8988T (cell line): ENCODE measurements at regions not wholly inside any gene's neighbourhood (a gene's known extent, or its start where the extent isn't known, plus 50 kb on each side); places are given as distances from the start of the nearest gene placed in this dataset.

Experiments used
- DNase-seq: peaks from one replicate; pipeline ENCODE4 v3.0.0; 2011

DNA sequence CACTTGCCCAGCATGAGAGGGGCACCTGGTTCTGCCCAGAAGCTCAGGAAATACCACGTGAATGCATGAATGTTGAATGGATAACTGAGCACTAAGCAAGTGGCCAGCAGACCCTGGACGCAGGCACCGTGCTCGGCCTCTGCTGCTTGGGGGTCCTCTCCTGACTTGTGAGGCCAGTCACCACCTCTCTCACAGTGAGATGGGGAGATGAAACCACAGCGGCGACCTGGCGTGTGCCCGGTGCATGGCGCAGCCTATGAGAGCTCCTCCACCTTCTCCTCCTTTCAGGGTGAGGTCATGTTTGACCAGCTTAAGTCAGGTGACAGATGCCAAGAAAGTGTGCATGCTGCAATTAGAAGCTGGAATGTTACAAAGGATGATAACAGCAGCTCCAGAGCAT, 75.5 kb downstream of the HMX1 start:
- no peak for DNase-seq

- DNase-seq, result no peak
Observed at GRCh38 chr4:8795140-8795539, 76.5 kb downstream of the HMX1 start.

DNA sequence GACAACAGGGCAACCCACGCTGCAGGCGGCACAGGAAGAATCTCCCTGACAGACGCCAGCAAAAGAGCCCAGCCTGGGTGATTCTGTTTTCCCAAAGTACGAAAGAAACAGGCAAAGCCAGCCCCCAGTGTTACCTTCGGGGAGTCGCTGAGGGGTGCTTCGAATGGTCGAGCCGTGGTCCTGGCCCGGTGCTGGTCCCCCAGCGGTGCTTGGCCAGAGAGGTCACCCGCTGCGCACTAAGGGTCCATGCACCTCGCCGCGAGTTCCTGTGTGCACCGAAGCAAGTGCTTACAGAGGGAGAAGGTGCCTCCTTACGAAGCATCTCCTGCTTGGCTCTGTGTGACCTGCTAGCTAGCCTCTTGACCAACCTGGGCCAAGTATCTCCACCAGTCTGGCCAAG, 77.1 kb downstream of the HMX1 start:
- no peak for DNase-seq

DNA sequence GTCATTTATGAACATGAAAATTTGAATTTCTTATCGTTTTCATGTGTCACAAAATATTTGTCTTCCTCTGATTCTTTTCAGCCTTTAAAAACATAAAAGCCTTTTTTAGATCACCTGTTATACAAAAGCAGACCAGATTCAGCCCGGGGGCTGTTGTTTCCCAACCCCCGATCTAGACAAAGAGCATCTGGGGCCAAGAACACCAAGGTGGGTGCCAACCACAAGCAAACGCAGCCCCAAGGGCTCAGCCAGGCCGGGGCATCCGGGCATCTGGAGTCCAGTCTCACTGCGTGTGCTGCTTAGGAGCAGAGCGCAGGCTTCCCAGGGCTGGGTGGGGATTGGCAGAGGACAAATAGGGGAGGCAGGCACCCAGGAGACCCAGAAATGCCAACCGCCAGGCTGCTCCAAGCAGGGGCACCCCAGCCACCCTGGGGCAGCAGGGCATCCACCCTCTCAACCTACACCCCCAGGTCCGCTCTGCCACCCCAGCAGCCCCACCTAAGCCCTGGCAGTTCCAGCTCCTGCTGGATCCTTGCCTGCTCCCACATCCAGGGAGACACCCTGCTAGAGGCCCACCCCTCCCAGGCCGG, 78.0 kb downstream of the HMX1 start:
- no peak for DNase-seq

DNA sequence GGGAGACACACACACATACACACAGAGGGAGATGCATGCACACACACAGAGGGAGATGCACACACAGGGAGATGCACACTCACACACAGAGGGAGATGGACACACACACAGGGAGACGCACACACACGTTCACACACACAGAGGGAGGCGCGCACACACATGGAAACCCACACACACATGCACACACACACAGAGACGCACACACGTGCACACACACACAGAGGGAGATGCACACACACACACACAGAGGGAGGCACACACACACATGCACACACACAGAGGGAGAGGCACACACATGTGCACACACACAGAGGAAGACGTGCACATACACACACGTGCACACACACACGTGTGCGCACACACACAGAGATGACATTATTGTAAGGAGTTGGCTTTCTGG, 79.1 kb downstream of the HMX1 start:
- no peak for DNase-seq

GRCh38 chr4:8791609-8792008, 80.0 kb downstream of the HMX1 start:
- DNase-seq, result no peak

GRCh38 chr4:8790749-8791148, 80.9 kb downstream of the HMX1 start:
- DNase-seq, result no peak

DNA sequence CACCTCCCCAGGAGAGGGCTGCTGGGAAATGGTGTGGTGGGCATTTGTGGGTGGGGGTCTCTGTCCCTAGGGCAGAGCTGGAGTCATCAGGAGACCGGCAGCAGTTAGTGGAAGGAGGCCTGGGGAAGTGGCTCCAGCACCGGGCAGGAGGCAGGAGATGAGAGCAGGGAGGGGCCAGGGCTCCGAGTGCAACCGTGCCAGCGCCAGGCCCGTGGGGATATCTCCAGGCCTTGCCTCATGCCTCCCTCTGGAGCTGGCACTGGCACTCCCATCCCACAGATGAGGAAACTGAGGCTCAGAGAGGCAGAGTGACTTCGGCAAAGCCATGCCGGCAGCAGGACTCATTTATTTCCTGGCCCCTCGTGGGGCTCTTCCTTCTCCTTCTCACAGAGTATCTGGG, 83.5 kb downstream of the HMX1 start:
- no peak for DNase-seq

DNA sequence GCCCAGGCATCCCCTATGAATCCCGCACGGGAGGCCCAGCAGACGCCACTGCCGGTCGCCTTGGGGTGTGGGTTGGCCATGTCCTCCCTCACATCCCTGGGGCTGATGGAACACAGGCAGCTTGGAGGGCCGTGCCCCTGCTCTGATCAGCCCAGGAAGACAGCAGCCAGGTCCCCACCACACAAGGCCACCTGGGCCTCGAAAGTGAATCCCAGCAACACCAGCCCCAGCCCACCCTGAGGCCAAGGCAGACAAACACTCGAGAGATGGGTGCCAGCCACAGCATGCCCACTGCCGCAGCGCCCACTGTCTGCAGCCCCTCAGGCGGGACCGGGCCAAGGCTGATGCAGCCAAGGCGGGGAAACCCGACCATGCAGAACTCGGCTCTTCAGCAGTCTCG, 85.5 kb downstream of the HMX1 start:
- DNase-seq, result no peak

- DNase-seq, result no peak
Observed at GRCh38 chr4:8785656-8786142, 85.9 kb downstream of the HMX1 start.

DNA sequence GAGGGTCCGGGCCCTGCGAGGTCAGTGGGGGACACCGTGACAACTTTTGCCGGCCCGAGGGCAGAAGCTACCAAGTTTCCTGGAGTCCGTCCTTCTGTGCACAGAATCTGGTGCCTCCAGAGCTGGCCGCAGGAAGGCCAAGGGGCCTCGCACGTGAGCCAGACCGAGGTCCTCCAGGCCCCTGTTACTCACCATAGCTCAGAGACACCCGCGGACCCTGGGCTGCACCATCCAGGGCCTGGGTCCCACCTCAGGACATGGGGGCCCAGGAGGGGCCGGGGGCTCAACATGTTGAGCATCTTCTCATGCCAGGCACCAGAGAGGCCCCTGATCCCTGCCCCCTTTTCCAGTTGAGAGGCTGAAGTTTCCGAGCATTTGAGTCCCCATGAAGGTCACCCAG, 87.9 kb downstream of the HMX1 start:
- no peak for DNase-seq

DNA sequence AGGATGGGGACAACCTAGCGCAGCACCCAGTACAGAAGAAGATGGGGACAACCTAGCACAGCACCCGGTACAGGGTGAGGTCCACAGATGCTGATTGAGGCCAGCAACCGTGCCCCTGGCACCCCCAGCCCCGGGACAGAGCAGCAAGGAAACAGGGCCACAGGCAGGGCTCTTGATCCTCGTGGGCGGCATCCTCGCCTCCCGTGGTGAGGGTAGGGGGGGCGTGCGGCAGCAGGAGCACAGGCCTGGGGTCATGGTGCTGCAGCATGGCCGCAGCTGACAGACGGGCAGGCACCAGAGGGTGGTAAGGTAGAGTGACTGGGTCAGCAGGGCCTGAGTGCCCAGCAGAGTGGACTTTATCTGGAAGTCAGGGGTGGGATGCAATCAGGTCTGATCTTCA, 89.5 kb downstream of the HMX1 start:
- no peak for DNase-seq

DNA sequence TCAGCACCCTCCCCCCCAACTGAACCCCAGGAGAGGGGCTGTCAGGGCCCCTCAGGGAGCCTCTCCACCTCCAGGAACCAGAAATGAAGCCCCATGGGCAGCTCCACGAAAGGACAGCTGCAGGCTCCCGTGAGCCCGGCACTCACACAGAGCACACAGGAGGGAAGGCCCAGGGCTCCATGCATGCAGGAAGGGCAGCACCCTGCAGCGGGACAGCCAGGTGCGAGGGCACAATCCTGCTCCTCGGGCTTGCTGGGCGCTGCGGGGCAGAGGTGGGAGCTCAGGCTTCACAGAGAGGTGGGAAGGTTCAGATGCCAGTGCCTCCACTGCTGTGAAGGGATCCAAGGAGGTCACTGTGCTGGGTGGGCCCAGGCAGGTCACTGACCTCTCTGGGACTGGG, 90.0 kb downstream of the HMX1 start:
- DNase-seq, result no peak

DNA sequence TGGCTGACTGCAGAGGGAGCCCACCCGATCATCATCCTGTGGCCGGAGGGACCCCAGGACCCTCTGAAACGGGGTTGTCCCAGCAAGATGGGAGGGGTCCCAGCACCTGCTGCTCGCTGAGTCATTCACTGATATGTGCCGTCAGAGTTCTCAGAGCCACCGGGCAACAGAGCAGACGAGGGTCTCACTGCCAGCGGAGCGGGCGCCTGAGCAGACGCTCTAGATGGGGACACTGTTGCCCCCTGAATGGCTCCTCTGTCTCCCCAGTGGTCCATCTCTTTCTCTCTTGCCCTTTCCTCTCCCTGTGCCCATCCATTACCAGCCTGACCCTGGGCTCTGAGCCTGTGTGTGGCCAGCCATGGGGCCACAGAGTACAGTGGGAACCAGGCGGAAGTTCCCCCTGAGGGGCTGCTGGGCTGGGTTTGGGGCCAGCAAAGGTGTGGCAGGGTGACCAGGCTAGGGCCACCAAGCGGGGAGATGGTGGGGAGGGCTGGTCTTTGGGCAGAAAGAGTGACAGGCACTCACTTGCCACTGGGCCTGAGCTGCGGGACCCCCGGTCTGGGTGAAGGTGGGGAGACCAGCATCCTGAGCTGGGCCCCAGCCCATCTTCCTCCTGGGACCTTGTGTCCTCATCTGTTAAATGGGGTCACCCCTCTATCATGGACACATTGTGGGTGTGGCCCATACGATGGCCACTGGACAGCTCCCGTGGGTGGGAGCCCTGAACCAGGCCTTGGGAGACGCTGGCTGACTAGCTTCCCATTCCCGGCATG, 90.9 kb downstream of the HMX1 start:
- DNase-seq, result no peak

GRCh38 chr4:8780086-8780485, 91.6 kb downstream of the HMX1 start:
- DNase-seq, result no peak

DNA sequence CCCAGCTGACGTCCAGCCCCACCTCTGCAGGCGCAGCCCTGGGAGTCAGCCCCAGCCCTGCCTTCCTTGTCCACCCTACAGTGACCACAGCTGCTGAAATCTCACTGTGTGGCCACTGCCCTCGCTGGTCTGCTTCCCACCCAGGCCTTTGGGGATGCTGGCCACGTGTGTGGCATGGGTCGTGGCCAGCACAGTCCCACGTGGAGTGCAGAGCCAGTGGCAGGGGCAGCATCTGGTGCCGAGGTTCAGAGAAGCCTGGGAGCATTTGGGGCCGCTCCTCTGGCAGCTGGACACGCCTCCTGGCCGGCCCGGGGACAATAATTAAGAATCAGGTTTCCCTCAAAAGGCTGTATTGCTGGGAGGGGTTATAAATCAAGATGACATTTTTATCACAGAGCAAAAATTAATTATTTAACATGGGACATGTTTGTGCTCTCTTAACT, 92.1 kb downstream of the HMX1 start:
- no peak for DNase-seq

DNA sequence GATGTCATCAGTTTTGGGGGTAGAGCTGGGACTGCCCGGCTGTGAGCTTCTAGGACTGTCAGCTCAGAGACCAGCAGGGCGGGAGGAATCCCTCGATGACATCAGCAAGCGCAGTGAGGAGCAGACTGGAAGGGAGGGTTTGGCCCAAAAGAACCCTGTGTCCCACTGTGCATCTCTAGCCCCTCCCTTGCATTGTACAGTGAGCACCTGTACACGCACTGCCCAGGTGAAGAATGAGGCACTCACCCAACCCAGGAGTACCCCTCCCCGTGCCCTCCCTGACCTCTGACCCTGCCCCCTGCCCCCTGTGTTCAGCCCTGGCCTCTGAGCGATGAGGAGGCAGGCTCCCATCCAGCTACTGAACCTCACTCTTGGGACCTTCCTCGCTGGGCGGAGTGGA, 92.9 kb downstream of the HMX1 start:
- DNase-seq, result no peak

GRCh38 chr4:8778291-8778690, 93.3 kb downstream of the HMX1 start:
- no peak for DNase-seq

DNA sequence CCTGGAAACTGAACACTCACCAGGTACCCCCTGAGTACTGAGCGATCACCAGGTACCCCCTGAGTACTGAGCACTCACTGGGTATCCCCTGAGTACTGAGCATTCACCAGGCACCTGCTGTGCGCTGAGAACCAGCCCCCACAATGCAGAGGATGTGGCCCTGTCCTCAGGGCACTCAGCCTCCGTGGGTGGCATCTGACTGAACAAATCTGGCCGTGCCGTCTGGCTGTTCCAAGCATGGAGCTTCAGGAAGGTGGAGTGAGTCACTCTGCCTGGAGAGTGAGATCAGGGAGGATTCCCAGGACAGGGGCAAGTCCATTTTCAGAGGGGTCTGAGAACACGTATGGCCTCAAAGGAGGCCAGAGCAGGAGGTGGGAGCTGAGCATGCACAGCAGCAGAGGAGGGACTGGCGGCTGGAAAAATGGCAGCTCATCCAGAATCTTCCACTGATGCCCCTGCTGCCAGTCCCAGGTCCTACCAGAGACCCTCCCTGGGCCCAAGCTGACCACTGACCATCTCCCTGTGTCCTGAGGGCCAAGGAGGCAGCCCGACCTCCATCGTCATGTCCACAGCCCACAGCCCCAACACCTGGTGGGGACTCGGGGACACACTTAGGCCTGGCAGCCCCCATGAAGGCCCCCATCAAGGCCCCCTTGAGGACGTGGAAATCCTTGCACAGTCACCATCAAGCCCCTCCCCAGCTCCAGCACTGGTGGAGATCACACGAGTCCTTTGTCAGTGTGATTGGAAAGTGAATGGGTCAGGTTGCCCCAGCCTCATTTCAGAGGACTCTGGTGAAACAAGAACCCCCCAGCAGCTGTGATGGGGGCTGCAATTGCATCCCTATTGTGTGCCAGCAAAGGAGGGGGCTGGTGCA, 94.1 kb downstream of the HMX1 start:
- DNase-seq, result no peak

DNA sequence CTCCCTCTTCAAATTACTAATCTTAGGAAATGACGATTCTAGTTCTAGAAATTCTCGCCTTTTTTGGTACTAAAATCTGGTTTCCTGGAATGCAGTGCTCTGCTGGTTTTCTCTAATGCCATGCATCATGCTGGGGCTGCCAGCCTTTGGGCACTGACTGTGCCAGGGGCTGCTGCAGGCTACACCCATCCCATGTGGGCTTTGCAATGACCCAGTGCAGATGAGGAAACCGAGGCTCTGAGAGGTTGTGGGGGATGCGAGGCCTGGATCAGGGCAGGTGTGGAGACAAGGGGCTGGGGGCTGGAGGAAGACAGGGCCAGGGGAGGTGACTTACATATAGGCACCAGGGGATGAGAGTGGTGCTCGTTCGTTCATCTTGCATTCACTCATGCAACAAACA, 95.3 kb downstream of the HMX1 start:
- DNase-seq, result no peak

GRCh38 chr4:8775751-8776355, 95.8 kb downstream of the HMX1 start:
- no peak for DNase-seq

DNA sequence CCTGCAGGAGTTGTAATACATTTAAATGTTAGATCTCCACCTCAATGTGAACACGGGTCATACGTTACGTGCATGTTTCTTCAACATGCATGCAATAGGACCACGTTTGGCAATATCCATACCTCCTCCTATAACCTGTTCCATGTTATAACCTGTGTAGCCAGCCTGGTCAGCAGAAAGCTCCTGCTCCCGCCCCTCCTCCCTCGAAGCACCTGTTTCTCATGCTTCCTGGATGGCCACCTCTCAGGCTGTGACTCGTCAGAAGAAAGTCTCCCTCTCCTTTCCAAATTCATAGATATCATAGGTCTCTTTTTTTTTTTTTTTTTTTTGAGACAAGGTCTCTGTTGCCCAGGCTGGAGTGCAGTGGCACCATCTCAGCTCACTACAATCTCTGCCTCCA, 96.5 kb downstream of the HMX1 start:
- no peak for DNase-seq

GRCh38 chr4:8774071-8774470, 97.6 kb downstream of the HMX1 start:
- no peak for DNase-seq
